Naive B cell (primary cell): ENCODE measurements at regions not wholly inside any gene's neighbourhood (a gene's known extent, or its start where the extent isn't known, plus 50 kb on each side); places are given as distances from the start of the nearest gene placed in this dataset.

Experiments used
- ATAC-seq, 2 donors: fragments of 150-1000 bp; cut with Tn5 transposase; 2 replicates each; pipeline ENCODE4 v1.10.0; 2021; ENCODE audit warnings: low read depth in 2 of 2, mild to moderate bottlenecking in 2 of 2, moderate library complexity in 2 of 2
- DNase-seq: peaks from one replicate; pipeline ENCODE4 v3.0.0; 2022
- H3K27ac Mint-ChIP-seq, 6 donors: one replicate each; pipeline ENCODE4 v1.8.0; 2020 to 2022; ENCODE audit warnings: mild to moderate bottlenecking in 6 of 6, mixed read lengths in 6 of 6, moderate library complexity in 5 of 6, inconsistent platforms in 2 of 6
- H3K27me3 Mint-ChIP-seq, 3 donors: one replicate each; pipeline ENCODE4 v1.8.0; 2021 to 2022; ENCODE audit warnings: mixed read lengths in 3 of 3, mild to moderate bottlenecking in 1 of 3
- H3K36me3 Mint-ChIP-seq, 2 donors: one replicate each; pipeline ENCODE4 v1.8.0; 2020 to 2022; ENCODE audit warnings: mixed read lengths in 2 of 2, inconsistent platforms in 1 of 2, mild to moderate bottlenecking in 1 of 2
- H3K4me1 Mint-ChIP-seq, 3 donors: one replicate each; pipeline ENCODE4 v1.8.0; 2020 to 2022; ENCODE audit warnings: mixed read lengths in 3 of 3, inconsistent platforms in 1 of 3, mild to moderate bottlenecking in 1 of 3, moderate library complexity in 1 of 3
- H3K4me3 Mint-ChIP-seq, 8 donors: one replicate each; pipeline ENCODE4 v1.8.0; 2020 to 2022; ENCODE audit warnings: mild to moderate bottlenecking in 8 of 8, mixed read lengths in 8 of 8, moderate library complexity in 8 of 8, inconsistent platforms in 2 of 8
- H3K9me3 Mint-ChIP-seq, 7 donors: one replicate each; pipeline ENCODE4 v1.8.0; 2020 to 2022; ENCODE audit warnings: mixed read lengths in 7 of 7, mild to moderate bottlenecking in 5 of 7, inconsistent platforms in 2 of 7, moderate library complexity in 1 of 7

DNA sequence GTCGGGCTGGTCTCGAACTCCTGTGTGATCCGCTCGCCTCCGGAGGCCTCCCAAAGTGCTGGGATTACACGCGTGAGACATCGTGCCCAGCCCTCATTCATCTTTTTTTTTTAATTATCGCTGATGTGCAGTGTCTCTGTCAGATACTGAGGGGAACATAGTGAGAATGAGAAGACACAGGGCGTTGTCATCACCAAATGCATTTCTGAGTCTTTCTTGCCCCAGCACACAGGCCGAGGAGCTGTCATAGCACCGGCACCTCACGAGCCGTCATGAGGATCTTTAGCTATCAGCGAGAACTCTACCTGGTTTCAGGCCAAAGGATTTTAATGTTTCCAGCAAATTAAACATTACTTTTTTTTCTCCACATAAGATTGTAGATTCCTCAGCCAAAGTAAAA, 548.0 kb upstream of the SOX11 start:
- no peak overlapping the region for H3K27ac Mint-ChIP-seq
- DNase-seq (no peak), ATAC-seq (no peak)
- H3K4me1 Mint-ChIP-seq = no peaks in the 10 kb centered on the region
- H3K27me3 Mint-ChIP-seq = no peaks in the 10 kb centered on the region
- H3K4me3 Mint-ChIP-seq = no peak overlapping the region
- peaks cover 0 to 8% of the 10 kb centered on the region in 2 donors for H3K36me3 Mint-ChIP-seq
- H3K9me3 Mint-ChIP-seq = peaks cover 8 to 21% (median 9%) of the 10 kb centered on the region in 7 donors

DNA sequence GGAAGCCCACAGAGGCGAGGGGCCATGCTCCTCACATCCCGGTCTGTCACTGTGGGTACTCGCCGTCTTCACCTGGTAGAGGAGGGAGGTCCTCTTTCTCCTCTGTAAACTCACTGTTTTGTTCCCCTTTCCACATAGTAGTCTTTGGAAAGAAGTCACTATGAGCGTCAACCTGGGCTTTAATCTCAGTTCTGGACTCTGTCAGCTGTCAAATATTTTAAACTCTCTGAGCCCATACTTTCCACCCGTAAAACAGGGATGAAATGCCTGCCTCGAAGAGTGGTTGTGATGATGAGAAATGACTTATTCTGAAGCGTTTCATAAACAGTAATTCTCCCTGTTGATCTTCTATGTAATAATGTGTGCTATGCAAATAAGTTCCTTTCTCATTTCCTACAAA, 547.1 kb upstream of the SOX11 start:
- Mint-ChIP-seq H3K27ac (no peak overlapping the region), H3K4me1 (no peaks in the 10 kb centered on the region), H3K4me3 (no peak overlapping the region), H3K27me3 (no peaks in the 10 kb centered on the region), H3K9me3 (peaks cover 8 to 24% (median 10%) of the 10 kb centered on the region in 7 donors), H3K36me3 (peaks cover 0 to 8% of the 10 kb centered on the region in 2 donors)
- no peak for ATAC-seq
- DNase-seq = no peak

DNA sequence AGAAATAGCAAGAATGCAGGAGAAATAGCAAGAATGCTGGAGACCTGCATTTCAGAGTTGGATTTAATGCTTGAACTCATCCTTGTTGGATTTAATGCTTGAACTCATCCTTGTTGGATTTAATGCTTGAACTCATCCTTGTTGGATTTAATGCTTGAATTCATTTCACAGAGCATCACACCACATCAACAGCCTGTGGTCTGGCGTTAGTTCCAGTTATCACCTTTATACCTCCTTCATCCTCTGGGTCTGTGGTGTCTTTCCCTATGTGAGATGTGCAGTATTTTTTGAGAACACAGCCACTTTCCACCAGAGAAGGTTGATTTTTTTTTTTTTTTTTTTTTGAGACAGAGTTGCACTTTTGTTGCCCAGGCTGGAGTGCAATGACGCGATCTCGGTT, 546.4 kb upstream of the SOX11 start:
- no peak for DNase-seq
- H3K4me3 Mint-ChIP-seq = no peak overlapping the region

DNA sequence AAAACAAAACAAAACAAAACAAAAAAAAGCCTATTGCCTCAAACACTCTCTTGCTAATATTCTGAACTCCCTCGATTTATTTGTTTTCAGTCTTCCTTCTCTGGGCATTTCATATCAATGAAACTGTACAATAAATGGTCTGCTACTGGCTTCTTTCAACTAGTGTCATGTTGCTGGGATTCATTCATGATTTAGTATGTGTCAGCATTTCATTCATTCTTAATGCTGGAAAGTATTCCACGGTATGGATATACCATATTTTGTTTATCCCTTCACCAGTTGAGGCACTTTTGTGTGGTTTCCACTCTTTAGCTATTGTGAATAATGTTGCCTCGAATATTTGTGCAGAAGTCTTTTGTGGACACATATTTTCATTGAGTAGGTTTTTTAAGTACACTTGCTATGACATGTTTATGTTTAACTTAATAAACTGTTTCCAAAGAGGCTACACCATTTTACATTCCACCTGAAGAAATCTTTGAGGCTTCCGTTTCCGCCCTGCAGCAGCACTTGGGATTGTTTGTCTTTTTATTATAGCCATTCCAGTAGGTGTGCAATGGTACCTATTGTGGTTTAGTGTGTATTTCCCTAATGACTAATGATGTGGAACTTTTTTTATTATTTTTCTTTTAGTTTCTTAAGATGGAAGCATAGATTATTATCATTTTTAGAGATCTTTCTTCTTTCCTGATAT, 543.6 kb upstream of the SOX11 start:
- ATAC-seq (no peak), DNase-seq (no peak)
- H3K4me3 Mint-ChIP-seq = no peak overlapping the region
- H3K4me1 Mint-ChIP-seq = no peaks in the 10 kb centered on the region
- peaks cover 11 to 28% (median 17%) of the 10 kb centered on the region in 7 donors for H3K9me3 Mint-ChIP-seq
- no peaks in the 10 kb centered on the region for H3K27me3 Mint-ChIP-seq
- no peak overlapping the region for H3K27ac Mint-ChIP-seq
- peaks cover 0 to 11% of the 10 kb centered on the region in 2 donors for H3K36me3 Mint-ChIP-seq

More for the DNA sequence above, 546.4 kb upstream of the SOX11 start:
- Mint-ChIP-seq H3K9me3 (peaks cover 8 to 24% (median 10%) of the 10 kb centered on the region in 7 donors), H3K27me3 (no peaks in the 10 kb centered on the region), H3K27ac (no peak overlapping the region), H3K36me3 (peaks cover 0 to 8% of the 10 kb centered on the region in 2 donors), H3K4me1 (no peaks in the 10 kb centered on the region)
- ATAC-seq = no peak

DNA sequence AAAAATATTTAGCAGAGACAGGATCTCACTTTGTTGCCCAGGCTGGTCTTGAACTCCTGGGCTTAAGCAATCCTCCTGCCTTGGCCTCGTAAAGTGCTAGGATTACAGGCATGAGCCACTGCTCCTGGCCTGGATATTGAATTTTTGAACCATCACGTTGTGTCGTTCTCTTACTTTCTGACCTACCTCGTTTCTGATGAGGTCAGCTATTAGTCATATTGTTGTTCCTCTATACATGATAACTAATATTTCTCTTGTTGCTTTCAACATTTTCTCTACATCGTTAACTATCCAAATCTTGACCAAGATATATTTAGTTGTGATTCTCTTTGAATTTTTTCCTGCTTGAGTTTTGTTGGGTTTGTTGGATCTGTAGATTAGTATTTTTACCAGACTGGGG, 541.3 kb upstream of the SOX11 start:
- no peak for ATAC-seq
- Mint-ChIP-seq H3K4me3 (no peak overlapping the region), H3K27me3 (no peaks in the 10 kb centered on the region), H3K36me3 (peaks cover 0 to 17% of the 10 kb centered on the region in 2 donors), H3K27ac (no peak overlapping the region), H3K4me1 (no peaks in the 10 kb centered on the region), H3K9me3 (peaks cover 7 to 26% (median 18%) of the 10 kb centered on the region in 7 donors)
- no peak for DNase-seq

DNA sequence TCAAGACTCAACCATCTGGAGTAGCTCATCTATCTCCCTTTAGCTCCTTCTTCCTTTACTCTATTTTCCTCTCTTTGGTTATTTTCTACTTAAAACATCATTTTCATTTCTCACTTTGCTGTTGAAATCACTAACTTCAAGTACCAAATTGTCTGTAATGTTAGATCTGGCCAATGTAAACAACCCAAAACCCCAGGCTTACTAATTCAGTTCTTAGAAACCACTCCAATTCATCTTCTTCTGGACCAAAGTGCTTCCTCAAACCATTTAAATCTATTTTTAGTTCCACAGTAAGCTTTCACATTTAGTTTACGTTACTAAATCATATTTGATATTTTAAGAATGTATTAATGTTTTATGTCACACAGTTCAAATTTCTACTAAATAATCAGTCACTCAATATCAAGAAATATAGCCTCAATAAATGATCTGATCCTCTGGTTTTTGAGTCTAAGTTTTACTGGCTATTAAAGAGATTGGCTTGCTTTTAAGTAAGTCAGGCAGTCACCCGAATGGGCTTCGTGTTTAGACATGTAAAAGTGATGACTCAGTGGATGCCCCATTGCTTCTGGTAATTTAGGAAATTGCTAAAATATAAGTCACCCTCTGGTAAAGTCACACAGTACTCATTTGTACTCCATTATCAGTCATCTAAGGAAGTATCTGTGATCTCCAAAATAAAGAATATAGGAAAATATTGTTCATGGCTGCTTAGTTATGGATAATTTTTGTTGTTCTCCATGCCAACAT, 527.2 kb upstream of the SOX11 start:
- no peak for DNase-seq
- no peak for ATAC-seq
- no peak overlapping the region for H3K27ac Mint-ChIP-seq
- H3K36me3 Mint-ChIP-seq = no peaks in the 10 kb centered on the region
- no peaks in the 10 kb centered on the region for H3K27me3 Mint-ChIP-seq
- no peaks in the 10 kb centered on the region for H3K4me1 Mint-ChIP-seq
- H3K9me3 Mint-ChIP-seq = peaks cover 0 to 12% (median 4%) of the 10 kb centered on the region in 7 donors
- H3K4me3 Mint-ChIP-seq = no peak overlapping the region

DNA sequence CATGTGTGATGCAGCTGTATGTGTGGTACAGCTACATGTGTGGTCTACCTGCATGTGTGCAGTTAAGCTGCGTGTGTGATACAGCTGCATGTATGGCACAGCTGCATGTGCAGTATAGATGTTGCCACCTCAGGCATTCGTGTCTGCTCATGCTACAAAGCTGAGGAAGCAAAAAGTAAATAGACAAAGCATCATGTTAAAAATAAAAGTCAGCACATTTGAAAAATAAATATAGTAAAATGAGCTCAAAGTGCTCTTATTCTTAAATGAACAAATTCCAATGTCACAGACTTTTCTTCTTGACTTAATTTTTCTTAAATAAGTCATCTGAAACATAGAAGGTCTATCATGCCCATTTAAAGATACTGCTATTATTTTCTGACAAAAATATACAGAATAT, 519.3 kb upstream of the SOX11 start:
- no peak for ATAC-seq
- Mint-ChIP-seq H3K9me3 (peaks cover 0 to 4% (median 1%) of the 10 kb centered on the region in 7 donors), H3K27me3 (no peaks in the 10 kb centered on the region), H3K36me3 (no peaks in the 10 kb centered on the region), H3K27ac (no peak overlapping the region), H3K4me3 (no peak overlapping the region), H3K4me1 (no peaks in the 10 kb centered on the region)
- no peak for DNase-seq

DNA sequence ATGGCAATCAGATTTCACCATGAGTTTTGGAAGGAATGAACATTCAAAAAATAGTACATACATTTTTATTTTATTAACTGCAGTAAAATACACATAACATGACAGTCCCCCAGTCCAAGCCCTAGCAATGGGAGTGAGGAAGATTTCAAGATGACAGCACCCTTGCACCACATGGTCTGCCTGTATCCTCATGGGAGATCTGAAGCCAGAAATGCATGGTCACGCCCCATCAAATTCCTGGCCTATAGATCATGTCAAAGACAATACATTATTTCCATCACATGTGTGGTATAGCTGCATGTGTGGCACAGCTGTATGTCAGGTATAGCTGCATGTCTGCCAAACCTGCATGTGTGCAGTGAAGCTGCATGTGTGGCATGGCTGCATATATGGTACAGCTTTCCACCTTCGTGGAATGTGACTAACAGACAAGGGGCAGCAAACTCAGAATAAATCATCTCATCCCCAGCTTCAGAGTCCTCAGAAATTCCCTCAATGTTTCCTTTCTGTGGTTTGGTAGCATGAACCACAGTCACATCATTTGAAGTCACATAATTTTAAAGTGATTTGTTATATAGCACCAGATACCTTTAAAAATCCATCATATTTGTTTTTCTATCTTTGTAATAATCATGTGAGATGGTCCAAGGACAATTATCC, 518.2 kb upstream of the SOX11 start:
- no peaks in the 10 kb centered on the region for H3K4me1 Mint-ChIP-seq
- ATAC-seq (no peak), DNase-seq (no peak)
- H3K27me3 Mint-ChIP-seq = no peaks in the 10 kb centered on the region
- peaks cover 0 to 4% (median 0%) of the 10 kb centered on the region in 7 donors for H3K9me3 Mint-ChIP-seq
- no peaks in the 10 kb centered on the region for H3K36me3 Mint-ChIP-seq
- no peak overlapping the region for H3K4me3 Mint-ChIP-seq
- no peak overlapping the region for H3K27ac Mint-ChIP-seq

DNA sequence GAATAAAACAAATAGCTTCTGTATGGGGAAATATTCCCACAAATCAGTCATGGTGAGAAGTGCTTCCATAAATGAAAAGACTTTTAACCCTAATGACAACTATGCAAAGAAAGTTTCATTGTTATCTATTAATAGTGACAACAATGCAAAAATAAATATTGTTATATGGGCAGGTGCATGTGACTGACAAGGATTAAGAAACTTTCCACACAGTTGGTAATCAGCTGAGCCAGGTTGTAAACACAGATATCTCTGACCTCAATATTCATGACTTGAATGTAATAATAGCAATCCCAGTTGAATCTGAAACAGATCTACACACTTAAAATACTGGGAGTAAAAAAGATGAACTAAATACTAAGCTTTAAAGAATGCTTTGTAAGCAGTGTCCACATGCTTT, 517.0 kb upstream of the SOX11 start:
- Mint-ChIP-seq H3K27ac (no peak overlapping the region), H3K27me3 (no peaks in the 10 kb centered on the region), H3K4me1 (no peaks in the 10 kb centered on the region), H3K36me3 (no peaks in the 10 kb centered on the region), H3K4me3 (no peak overlapping the region), H3K9me3 (peaks cover 0 to 4% (median 0%) of the 10 kb centered on the region in 7 donors)
- ATAC-seq (no peak), DNase-seq (no peak)

DNA sequence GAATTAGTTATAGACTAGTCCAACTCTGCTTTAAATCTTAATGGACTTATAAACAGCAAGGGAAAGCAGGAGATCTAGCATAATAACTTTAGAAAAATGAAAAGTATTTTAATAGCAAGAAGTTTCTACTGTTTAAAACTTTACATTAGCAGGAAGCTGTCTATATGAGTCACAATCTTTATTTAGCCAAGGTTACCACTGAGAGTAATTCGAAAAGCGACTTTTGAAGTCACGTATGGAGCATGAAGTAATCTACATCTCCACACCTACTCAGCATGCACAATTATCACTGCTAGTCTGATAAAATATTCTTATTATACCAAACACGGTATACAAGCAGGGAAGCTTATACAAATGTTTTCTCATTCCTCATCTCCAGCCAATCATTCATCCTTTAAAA, 515.4 kb upstream of the SOX11 start:
- Mint-ChIP-seq H3K4me3 (no peak overlapping the region), H3K4me1 (no peaks in the 10 kb centered on the region), H3K27me3 (no peaks in the 10 kb centered on the region), H3K27ac (no peak overlapping the region), H3K36me3 (no peaks in the 10 kb centered on the region), H3K9me3 (peaks cover 0 to 4% (median 0%) of the 10 kb centered on the region in 7 donors)
- ATAC-seq (no peak), DNase-seq (no peak)

DNA sequence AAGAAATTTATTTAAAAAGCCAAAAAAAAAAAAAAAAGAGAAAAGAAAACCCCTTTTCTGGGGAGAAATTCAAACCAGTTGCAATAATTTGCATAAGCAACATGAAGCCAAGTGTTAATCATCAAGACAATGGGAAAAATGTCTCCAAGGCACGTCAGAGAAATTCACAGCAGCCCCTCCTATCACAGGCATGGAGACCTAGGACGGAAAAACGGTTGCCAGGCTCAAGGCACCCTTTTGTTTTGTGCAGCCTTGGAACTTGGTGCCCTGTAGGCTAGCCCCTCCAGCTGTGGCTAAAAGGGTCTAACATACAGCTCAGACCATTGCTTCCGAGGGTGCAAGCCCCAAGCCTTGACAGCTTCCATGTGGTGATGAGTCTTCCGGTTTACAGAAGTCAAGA, 509.2 kb upstream of the SOX11 start:
- no peak overlapping the region for H3K27ac Mint-ChIP-seq
- peaks cover 0 to 9% (median 6%) of the 10 kb centered on the region in 7 donors for H3K9me3 Mint-ChIP-seq
- DNase-seq (no peak), ATAC-seq (no peak)
- no peaks in the 10 kb centered on the region for H3K36me3 Mint-ChIP-seq
- H3K27me3 Mint-ChIP-seq = no peaks in the 10 kb centered on the region
- H3K4me3 Mint-ChIP-seq = no peak overlapping the region
- no peaks in the 10 kb centered on the region for H3K4me1 Mint-ChIP-seq

DNA sequence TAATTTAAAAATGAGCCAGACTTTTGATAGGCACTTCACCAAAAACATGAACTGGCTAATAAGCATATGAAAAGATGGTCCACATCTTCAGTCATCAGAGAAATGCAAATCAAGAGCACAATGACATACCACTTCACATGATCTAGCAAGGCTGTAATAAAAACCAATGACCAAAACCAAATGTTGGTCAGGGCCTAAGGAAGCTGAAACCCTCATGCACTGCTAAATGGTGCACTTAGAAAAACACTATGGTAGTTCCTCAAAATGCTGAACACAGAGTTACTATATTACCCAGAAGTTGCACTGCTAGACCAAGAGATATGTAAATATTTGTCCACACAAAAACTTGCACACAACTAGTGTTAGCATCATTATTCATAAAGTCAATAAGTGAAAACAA, 504.9 kb upstream of the SOX11 start:
- Mint-ChIP-seq H3K27ac (no peak overlapping the region), H3K27me3 (no peaks in the 10 kb centered on the region), H3K9me3 (peaks cover 0 to 12% (median 4%) of the 10 kb centered on the region in 7 donors), H3K4me3 (no peak overlapping the region), H3K4me1 (no peaks in the 10 kb centered on the region), H3K36me3 (no peaks in the 10 kb centered on the region)
- DNase-seq (no peak), ATAC-seq (no peak)

DNA sequence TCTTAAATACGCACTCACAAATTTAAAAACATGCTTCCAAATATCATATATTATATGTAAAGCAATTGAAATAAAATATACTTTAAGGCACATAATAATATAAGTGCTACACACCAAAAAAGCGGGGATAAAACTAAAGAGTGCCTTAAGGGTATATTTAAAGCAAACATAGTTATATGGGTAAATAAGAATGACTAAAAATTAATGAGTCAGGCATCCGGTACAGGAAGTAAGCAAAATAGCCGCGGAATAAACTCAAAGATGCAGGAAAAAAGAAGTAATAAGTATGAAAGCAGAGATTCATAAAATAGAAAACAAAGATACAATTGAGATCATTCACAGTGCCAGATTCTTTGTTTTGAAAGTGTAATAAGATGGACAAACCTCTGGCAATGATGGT, 503.5 kb upstream of the SOX11 start:
- DNase-seq (no peak), ATAC-seq (no peak)
- Mint-ChIP-seq H3K9me3 (peaks cover 2 to 7% (median 3%) of the 10 kb centered on the region in 7 donors), H3K4me3 (no peak overlapping the region), H3K36me3 (no peaks in the 10 kb centered on the region), H3K27me3 (no peaks in the 10 kb centered on the region), H3K27ac (no peak overlapping the region), H3K4me1 (no peaks in the 10 kb centered on the region)

DNA sequence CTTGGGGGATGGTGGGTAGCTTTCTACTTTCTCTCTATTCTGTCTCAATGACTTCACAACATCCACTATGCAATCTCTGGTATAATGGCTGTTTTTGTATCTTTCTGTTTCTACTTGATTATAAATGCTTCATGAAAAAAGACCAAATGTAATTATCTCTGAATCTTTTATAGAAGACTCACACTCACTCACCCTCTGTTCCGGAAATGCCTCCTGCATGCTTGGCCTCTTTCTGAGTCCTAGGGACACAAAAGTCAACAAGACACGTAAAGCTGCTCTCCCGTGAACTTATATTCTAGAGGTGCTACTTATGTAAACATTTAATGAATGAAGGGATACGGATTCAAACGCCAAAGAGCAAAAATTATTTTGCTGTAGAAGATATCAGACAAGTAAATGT, 502.2 kb upstream of the SOX11 start:
- DNase-seq (no peak), ATAC-seq (no peak)
- H3K36me3 Mint-ChIP-seq = no peaks in the 10 kb centered on the region
- no peaks in the 10 kb centered on the region for H3K27me3 Mint-ChIP-seq
- H3K9me3 Mint-ChIP-seq = peaks cover 0 to 11% (median 4%) of the 10 kb centered on the region in 7 donors
- no peaks in the 10 kb centered on the region for H3K4me1 Mint-ChIP-seq
- H3K4me3 Mint-ChIP-seq = peak overlapping the region in 1 of 8 donors; percentile 35
- no peak overlapping the region for H3K27ac Mint-ChIP-seq
